VCaP (cell line): ENCODE measurements at regions not wholly inside any gene's neighbourhood (a gene's known extent, or its start where the extent isn't known, plus 50 kb on each side); places are given as distances from the start of the nearest gene placed in this dataset.
"Not testable (repeated sequence)": the region's sequence is repeated elsewhere in the genome, so short reads cannot be mapped to it uniquely, and the experiment has no call there.

Experiments
- H3K27ac ChIP-seq: fragments of 450-650 bp; 2 replicates; pipeline ENCODE4 v1.5.1; 2017
- TF ChIP-seq, protein P1 (sequence below): fragments of 450-650 bp; conservative IDR thresholded peaks from 2 replicates; pipeline ENCODE4 v1.5.1; 2017; ENCODE audit warnings: mild to moderate bottlenecking, moderate library complexity

DNA sequence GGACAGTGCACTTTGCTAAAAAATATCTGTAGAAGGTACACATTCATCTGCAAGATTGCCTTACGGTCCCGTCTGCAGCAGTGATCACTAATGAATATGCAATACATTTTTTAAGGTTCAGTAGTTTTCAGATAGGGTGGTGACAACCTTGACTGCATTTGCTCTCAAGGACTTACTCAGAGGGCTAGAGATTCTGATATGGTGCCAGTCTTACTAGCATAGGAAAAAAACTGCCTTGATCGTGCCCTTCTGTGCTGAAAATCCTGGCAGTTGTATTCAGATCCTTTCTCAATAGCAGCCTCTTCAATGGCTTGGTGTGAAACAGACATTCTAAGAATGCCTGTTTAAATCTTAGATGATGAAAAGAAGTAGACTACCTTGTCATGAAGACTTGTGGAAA lies 411.9 kb upstream of the CCDC54 start:
- TF ChIP-seq, protein P1, sequence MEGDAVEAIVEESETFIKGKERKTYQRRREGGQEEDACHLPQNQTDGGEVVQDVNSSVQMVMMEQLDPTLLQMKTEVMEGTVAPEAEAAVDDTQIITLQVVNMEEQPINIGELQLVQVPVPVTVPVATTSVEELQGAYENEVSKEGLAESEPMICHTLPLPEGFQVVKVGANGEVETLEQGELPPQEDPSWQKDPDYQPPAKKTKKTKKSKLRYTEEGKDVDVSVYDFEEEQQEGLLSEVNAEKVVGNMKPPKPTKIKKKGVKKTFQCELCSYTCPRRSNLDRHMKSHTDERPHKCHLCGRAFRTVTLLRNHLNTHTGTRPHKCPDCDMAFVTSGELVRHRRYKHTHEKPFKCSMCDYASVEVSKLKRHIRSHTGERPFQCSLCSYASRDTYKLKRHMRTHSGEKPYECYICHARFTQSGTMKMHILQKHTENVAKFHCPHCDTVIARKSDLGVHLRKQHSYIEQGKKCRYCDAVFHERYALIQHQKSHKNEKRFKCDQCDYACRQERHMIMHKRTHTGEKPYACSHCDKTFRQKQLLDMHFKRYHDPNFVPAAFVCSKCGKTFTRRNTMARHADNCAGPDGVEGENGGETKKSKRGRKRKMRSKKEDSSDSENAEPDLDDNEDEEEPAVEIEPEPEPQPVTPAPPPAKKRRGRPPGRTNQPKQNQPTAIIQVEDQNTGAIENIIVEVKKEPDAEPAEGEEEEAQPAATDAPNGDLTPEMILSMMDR, result no peak
- H3K27ac ChIP-seq, result no peak overlapping the region

DNA sequence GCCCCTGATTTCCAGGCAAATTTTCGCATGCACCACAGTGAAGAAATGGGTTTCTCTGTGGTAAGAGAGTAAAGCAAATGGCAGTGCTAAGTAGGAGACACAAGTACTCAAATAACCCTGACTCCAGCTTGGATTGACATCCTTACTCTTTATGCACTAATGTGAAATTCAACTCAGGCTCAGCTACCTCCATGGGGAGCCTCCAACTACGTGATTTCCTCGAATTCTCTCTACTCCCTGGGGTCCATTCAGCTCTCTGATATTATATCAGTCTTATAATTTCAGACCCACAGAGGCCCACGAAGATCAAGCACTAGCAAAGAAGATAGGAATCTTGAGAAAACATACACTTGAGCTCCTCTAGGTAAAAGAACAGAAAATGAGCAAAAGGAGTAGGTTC lies 407.6 kb upstream of the CCDC54 start:
- TF ChIP-seq, protein P1, result no peak
- no peak overlapping the region for H3K27ac ChIP-seq

DNA sequence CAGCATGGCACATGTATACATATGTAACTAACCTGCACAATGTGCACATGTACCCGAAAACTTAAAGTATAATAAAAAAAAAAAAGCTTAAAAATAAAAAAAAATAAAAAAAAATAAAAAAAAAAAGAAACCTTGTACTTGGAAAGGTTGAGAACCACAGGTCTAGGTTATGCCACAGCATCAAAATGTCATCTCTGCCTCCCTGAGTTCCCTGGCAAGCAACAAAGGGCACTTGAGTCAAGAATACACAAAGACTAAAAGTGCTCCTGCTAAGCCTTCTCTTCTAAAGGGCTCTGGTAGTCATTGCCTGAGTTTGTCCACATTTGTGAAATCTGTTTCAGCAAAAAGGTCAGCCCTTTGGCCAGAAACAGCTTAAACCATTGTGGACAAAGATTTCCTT lies 395.8 kb upstream of the CCDC54 start:
- no peak overlapping the region for H3K27ac ChIP-seq
- TF ChIP-seq, protein P1, result no peak

DNA sequence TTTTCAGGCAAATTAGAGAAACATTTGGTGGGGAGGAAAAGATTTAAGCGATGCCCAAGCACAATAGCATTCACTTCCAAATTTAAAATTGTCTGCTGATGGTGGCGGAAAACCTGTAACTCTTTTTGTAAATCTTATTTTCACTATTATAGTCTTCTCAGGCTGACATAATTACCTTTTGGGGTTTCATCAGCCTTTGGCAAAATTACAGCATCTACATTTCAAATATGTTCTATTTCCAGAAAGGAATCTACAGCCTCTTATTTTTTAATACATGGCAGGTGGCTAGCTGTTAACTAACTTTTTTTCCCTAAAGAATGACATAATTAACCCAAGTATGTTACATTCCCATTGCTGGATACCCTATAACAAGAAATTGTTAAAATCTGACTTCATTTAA lies 391.5 kb upstream of the CCDC54 start:
- H3K27ac ChIP-seq, result no peak overlapping the region

DNA sequence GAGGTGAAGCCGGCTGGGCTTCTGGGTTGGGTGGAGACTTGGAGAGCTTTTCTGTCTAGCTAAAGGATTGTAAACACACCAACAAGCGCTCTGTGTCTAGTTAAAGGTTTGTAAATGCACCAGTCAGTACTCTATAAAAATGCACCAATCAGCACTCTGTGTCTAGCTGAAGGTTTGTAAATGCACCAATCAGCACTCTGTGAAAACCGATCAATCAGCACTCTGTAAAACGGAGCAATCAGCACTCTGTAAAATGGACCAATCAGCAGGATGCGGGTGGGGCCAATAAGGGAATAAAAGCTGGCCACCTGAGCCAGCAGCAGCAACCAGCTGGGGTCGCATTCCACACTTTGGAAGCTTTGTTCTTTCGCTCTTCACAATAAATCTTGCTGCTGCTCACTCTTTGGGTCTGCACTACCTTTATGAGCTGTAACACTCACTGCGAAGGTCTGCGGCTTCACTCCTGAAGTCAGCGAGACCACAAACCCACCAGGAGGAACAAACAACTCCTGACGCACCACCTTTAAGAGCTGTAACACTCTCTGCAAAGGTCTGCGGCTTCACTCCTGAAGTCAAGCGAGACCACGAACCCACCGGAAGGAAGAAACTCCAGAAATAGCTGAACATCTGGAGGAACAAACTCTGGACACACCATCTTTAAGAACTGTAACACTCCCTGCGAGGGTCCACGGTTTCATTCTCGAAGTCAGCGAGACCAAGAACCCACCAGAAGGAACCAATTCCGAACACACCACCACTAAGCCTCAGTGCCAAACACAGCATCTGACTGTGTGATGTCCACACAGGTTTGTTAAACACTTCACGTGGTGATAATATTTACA lies 378.2 kb upstream of the CCDC54 start:
- H3K27ac ChIP-seq, result not testable (repeated sequence)

More for the DNA sequence above, 391.5 kb upstream of the CCDC54 start:
- TF ChIP-seq, protein P1, result no peak

DNA sequence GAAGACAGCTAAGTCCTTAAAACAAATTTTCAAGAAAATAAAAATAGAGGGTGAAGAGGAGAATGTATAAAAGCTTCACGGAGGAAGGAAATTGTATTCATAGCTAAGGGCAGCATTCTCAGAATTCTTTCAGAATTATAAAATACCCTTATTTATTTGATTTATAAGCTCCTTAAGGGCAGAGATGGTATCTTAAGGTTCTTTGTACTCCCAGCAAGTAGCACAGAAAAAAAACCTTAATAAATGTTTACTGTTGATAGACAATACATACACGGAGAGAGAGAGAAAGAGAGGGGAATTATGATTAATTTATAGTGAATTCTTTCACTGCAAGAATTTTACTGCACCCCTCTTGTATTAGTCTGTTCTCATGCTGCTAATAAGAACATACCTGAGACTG lies 375.6 kb upstream of the CCDC54 start:
- H3K27ac ChIP-seq, result no peak overlapping the region
- TF ChIP-seq, protein P1, result no peak

DNA sequence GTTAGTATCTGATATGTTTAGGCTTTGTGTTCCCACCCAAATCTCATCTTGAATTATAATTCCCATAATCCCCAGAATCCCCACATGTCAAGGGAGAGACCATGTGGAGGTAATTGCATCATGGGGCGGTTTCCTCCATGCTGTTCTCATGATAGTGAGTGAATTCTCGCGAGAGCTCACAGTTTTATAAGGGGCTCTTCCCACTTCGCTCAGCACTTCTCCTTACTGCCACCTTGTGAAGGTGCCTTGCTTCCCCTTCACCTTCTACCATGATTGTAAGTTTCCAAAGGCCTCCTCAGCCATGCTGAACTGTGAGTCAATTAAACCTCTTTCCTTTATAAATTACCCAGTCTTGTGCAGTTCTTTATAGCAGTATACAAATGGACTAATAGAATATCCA lies 371.9 kb upstream of the CCDC54 start:
- not testable (repeated sequence) for H3K27ac ChIP-seq
- TF ChIP-seq, protein P1, result peak; percentile 36; the same call in 1 of the 2 replicates

DNA sequence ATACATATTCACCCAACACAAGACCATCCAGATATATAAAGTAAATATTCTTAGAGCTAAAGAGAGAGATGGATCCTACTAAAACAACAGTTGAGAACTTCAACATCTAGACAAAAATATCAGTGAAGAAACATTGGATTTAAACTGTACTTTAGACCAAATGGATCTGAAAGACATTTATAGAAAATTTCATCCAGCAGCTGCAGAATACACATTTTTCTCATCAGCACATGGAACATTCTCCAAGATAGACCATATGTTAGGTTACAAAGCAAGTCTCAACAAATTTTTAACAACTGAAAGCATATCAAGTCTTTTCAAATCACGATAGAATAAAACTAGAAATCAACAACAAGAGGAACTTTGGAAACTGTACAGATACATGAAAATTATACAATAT lies 369.0 kb upstream of the CCDC54 start:
- H3K27ac ChIP-seq, result no peak overlapping the region
- TF ChIP-seq, protein P1, result no peak
